Activated gamma-delta T cell treated with anti-CD3 and anti-CD28 coated beads, Interleukin-2, amount 50 U/mL, for 16 hours (primary cell): ENCODE measurements at regions not wholly inside any gene's neighbourhood (a gene's known extent, or its start where the extent isn't known, plus 50 kb on each side); places are given as distances from the start of the nearest gene placed in this dataset.
"Not testable (repeated sequence)": the region's sequence is repeated elsewhere in the genome, so short reads cannot be mapped to it uniquely, and the experiment has no call there.

Experiments
- DNase-seq: peaks from one replicate; pipeline ENCODE4 v3.0.0-alpha.2; 2020; ENCODE audit warnings: low read depth

GRCh38 chr12:61502179-61502578 lies 758.0 kb upstream of the USP15 start:
- DNase-seq: no peak

GRCh38 chr12:61504396-61505080 lies 755.7 kb upstream of the USP15 start:
- no peak for DNase-seq

- no peak for DNase-seq
Measured at GRCh38 chr12:61513499-61513898, 746.7 kb upstream of the USP15 start.

GRCh38 chr12:61514016-61514415 lies 746.2 kb upstream of the USP15 start:
- DNase-seq: no peak

- DNase-seq: no peak
Measured at GRCh38 chr12:61521258-61521657, 738.9 kb upstream of the USP15 start.

DNA sequence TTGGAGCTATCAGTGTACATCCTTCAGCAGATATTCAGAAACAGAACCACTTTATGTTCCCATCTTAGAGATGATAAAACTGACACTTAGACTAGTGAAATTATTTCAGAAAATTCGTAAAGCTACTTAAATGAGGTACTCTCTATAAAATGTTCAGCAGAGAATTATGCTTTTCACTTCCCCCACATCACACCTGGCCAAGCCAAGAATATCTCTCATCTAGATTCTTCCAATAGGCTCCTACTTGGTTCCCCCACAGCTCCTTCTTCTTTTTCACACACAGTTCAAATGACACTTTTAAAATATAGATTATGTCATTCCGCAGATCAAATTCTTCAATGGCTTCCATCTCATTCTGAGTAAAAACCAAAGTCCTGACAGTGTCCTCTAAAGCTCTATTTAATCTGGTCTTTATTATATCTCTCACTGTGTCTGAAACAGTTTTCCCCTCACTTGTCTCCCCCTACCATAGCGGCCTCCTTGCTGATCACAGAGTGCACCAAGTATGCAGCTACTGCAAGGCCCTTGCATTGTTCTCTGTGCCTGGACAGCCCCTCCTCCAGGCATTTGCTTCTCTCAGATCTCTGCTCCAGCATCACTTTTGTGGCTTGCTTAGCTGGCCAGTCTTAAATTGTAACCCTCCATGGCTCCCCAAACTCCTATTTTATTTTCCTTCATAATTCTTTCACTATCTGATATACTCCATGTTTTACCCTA lies 736.8 kb upstream of the USP15 start:
- no peak for DNase-seq

DNA sequence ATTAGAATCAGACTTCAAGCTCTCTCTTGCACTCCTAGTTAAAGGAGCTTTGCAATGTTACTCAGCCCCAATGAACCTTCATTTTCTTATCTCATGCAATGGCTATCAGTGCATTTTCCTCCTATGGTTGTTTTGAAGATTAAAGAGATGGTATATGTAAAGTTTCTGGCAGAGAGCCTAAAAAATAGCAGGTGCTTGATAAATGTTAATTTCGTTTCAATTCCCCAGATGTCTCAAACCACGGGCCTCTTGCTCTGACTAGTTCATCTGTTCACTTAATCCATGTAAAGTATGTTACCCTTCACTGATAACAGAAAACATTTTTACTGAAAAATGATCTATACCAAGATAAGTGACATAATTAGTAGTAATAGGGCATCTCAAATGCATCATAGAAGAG lies 735.4 kb upstream of the USP15 start:
- DNase-seq: no peak

DNA sequence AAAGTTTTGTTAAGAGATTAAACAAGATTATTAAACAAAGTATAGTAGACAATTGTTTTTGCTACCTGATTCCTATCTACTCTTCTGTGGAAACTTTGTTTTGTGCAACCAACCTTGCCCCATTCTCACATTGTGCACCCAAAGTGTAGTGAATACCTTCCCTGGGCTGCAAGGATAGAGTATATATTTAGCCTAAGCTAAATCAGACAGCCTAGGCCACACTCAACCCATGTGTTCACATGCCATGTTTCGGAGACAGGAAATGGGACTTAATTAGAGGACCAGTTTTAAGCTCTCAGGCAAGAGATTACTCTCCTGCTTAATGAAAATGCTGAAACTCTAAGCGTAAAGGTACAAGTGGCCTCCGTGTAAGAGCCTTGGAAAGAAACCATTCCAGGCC lies 734.9 kb upstream of the USP15 start:
- no peak for DNase-seq

DNA sequence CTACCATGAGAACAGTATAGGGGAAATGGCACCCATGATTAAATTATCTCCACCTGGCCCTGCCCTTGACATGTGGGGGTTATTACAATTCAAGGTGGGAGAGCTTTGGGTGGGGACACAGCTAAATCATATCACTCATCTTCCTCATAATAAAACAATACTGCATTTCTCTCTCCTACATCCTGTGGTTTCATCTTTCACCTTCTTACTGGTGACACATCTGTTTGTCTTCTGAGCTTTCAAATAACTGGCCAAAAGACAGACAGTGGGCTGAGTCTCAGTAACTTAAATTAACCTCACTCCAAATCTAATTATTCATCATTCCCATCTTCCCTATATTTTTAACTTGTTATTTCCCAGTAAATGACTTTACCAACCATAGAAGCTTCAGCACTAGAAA lies 729.7 kb upstream of the USP15 start:
- DNase-seq: no peak

DNA sequence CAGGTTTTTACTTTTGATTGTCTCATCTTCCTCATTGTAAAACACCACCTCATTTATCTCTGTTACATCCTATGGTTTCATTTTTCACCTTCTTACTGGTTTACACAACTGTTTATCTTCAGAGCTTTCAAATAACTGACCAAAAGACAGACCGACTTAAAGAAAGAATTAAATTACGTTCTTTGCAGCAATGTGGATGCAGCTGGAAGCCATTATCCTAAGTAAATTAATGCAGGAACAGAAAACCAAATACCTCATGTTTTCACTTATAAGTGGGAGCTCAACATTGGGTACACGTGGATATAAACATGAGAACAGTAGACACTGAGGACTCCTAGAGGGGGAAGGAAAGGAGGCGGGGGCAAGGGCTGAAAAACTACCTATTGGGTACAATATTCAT lies 729.0 kb upstream of the USP15 start:
- no peak for DNase-seq

DNA sequence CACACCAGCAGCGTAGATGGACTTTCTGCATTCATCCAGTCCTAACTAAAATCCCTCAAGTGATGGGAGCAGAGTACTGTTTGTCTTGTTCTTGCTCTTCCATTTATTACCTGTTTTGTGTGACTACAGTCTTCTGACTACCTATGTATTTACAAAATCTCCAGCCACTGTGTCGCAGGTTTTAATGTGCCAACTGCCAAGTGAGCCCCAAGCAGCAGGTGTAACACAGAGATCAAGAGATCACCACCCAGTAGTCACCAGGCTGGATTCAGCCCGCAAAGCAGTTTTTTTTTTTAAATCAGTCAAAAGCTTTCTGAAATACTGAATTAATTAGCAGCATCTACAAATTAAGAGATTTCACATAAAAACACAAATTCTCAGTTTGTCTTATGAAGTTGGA lies 724.1 kb upstream of the USP15 start:
- DNase-seq: no peak

DNA sequence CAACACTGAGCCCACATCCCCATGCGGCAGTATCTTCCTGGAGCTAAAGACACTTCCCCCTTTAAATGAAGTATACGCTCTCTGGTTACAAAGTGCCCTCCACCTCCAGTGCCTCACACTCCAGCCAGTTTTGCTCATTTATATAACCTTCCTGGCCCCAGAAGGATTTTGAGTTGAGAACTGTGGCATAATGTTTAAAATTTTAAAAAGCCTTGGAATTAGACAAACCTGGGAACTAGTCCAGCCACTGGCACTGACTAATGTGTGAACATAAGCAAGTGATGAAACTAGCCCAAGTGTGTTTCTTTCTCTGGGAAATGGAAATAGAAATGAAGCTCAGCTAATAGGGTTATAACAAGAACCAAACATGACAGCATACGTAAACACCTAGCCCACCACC lies 723.7 kb upstream of the USP15 start:
- no peak for DNase-seq

GRCh38 chr12:61538951-61539350 lies 721.3 kb upstream of the USP15 start:
- DNase-seq: no peak

DNA sequence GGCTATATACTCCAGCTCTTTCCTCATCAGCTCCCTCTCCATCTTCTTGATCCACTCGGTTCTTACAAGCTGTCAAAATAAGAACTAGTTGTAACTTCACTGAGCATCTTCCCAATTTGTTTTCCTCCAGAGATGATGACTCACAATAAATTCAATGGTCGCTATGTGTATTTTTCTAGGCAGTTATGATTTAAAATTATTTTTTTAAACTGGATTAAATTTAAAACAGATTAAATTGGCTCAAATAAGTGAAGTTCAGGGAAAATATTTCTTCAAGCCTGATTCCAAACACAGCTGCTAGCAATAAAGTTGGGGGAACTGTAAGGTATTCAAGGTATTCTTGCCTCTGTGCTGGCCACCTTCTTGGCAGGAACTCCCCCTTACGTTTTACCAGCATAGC lies 717.7 kb upstream of the USP15 start:
- DNase-seq: no peak

DNA sequence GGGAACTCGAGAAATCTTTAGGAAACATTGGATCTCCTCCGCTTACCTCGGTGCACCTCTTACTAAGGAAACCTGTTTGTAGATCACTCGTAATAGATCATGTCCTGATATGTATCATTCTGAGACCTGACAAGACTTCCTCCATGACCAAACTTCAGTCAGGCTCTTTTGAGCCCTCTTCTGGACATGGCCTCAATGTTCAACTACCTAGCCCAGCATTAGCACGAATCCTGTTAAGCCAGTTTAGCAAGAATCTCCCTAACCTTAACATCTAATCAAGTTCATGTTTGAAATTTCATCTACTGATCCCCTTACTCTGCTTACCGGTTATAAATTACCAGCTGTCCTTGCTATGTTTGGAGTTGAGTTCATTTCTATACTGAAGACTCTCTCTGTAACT lies 713.9 kb upstream of the USP15 start:
- no peak for DNase-seq

DNA sequence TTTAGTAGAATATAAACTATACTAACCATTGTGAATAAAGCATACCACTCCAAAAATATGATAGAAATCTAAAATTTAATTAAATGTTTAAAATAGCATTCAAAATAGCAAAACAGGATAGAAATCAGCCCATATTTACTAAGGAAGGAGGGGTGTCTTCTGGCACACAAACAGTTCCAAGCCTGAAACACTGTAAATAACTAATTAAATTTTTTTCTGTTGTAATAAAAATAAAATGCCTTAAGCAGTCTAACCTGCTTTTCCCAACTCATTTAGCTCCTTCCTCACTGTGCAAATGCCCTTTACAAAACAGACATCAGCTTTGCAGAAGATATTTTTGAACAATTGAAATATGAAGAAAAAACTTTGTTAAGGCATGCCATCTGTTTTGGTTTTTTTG lies 707.1 kb upstream of the USP15 start:
- no peak for DNase-seq

DNA sequence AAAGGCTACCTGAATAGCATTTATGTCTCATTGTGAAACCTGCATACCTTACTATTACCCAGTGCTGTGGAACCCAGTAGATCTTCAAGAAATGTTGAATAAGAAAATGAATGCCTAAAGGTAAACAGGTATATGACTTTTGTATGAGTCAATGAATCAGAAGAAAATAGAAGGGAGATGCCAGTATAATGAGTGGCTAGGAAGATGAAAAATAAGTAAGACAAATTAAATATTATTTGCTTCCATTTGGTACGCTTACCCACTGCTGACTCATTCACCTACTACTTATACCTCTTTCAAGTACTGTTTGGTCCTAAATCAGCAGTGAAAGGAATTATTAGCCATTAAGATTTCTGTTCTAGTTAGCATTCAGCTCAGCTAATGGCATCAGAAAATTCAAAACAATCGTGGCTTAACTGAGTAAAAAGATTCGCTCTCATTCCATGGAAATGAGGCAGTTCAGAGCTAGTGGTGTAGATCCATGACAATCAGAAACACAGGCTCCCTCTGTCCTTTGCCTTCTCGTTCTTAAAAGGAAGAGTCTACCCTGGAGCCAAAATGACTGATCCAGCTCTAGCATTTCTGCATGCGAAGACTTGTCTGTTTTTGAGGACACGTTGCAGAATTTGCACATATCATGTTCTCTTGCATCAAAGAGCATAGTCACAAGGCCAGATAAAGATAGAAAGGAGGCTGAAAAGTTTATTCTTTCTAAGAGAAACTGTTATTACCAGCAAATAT lies 705.8 kb upstream of the USP15 start:
- DNase-seq: no peak

GRCh38 chr12:61563665-61564450 lies 696.3 kb upstream of the USP15 start:
- no peak for DNase-seq

DNA sequence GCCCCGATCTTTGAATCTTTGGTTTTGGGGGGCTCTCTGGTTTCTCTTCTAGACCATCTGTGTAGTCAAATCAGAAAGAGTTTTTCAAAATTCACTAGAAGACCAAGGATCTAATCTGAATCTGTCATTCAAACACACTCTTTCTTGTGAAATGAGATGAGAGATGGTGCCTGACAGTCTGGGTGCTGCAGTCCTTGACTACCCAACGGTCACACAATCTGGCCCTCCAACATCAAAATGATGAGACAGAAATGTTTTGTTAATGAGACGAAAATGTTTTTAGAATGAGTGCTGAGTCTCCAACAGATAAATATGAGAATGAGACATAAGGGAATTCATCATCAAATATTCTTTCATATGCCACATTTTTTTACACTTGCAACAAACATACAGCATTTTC lies 695.7 kb upstream of the USP15 start:
- DNase-seq: no peak

GRCh38 chr12:61566183-61566582 lies 694.0 kb upstream of the USP15 start:
- no peak for DNase-seq

GRCh38 chr12:61574339-61574738 lies 685.9 kb upstream of the USP15 start:
- DNase-seq: no peak

GRCh38 chr12:61584943-61585342 lies 675.3 kb upstream of the USP15 start:
- DNase-seq: no peak

DNA sequence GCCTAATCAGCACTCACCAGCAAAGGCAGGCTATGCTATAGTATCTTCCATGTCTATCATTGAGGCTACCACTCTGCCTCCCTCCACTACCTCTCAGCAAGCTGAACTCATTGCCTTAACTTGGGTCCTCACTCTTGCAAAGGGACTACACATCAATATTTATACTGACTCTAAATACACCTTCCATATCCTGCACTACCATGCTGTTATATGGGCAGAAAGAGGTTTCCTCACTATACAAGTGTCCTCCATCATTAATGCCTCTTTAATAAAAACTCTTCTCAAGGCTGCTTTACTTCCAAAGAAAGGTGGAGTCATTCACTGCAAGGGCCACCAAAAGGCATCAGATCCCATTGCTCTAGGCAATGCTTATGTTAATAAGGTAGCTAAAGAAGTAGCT lies 669.3 kb upstream of the USP15 start:
- DNase-seq: not testable (repeated sequence)
